MM.1S (cell line): ENCODE measurements at regions not wholly inside any gene's neighbourhood (a gene's known extent, or its start where the extent isn't known, plus 50 kb on each side); places are given as distances from the start of the nearest gene placed in this dataset.

ENCODE experiments used
- CTCF ChIP-seq: fragments of 300-600 bp; sonication (generic); IDR thresholded peaks from 2 replicates; pipeline ENCODE4 v1.5.1; 2016; ENCODE audit warnings: antibody characterized with exemption, low read length, mixed read lengths
- EZH2 ChIP-seq: fragments of 300-600 bp; sonication (generic); optimal IDR thresholded peaks from 2 replicates; pipeline ENCODE3; 2017; ENCODE audit warnings: low read depth, mild to moderate bottlenecking, antibody characterized with exemption, low read length, mixed read lengths

GRCh38 chr16:13781575-13782338, 138.2 kb upstream of the ERCC4 start:
- TF ChIP-seq CTCF (no peak), EZH2 (no peak)
